Osteocyte (in vitro differentiated cells): ENCODE measurements at regions not wholly inside any gene's neighbourhood (a gene's known extent, or its start where the extent isn't known, plus 50 kb on each side); places are given as distances from the start of the nearest gene placed in this dataset.
"Not testable (repeated sequence)": the region's sequence is repeated elsewhere in the genome, so short reads cannot be mapped to it uniquely, and the experiment has no call there.

Source experiments
- DNase-seq: peaks from one replicate; pipeline ENCODE4 v3.0.0; 2021; ENCODE audit warnings: mixed read lengths; ENCODE audit not compliant: unreplicated experiment; ENCODE audit errors: extremely low spot score
- H3K27ac Mint-ChIP-seq: one replicate; pipeline ENCODE4 v1.8.0; 2021; ENCODE audit warnings: mild to moderate bottlenecking, mixed read lengths; ENCODE audit not compliant: unreplicated experiment
- H3K27me3 Mint-ChIP-seq: one replicate; pipeline ENCODE4 v1.8.0; 2021; ENCODE audit warnings: mixed read lengths; ENCODE audit not compliant: unreplicated experiment
- H3K36me3 Mint-ChIP-seq: one replicate; pipeline ENCODE4 v1.8.0; 2021; ENCODE audit warnings: mixed read lengths; ENCODE audit not compliant: unreplicated experiment
- H3K4me1 Mint-ChIP-seq: one replicate; pipeline ENCODE4 v1.8.0; 2021; ENCODE audit warnings: mixed read lengths; ENCODE audit not compliant: unreplicated experiment
- H3K4me3 Mint-ChIP-seq: one replicate; pipeline ENCODE4 v1.8.0; 2021; ENCODE audit warnings: mild to moderate bottlenecking, moderate library complexity, mixed read lengths; ENCODE audit not compliant: unreplicated experiment
- H3K9me3 Mint-ChIP-seq: one replicate; pipeline ENCODE4 v1.8.0; 2021; ENCODE audit warnings: mixed read lengths; ENCODE audit not compliant: unreplicated experiment
- CTCF ChIP-seq: fragments of 200-600 bp; sonication (generic); IDR thresholded peaks from 2 replicates; pipeline ENCODE4 v1.5.0; 2021; ENCODE audit warnings: antibody characterized with exemption, mild to moderate bottlenecking, moderate library complexity

GRCh38 chr14:96717116-96717515 lies 80.1 kb upstream of the VRK1 start:
- no peak overlapping the region for H3K27ac Mint-ChIP-seq
- no peaks in the 10 kb centered on the region for H3K9me3 Mint-ChIP-seq
- peaks cover 2% of the 10 kb centered on the region for H3K27me3 Mint-ChIP-seq
- H3K4me3 Mint-ChIP-seq: no peak overlapping the region
- H3K36me3 Mint-ChIP-seq: no peaks in the 10 kb centered on the region
- no peaks in the 10 kb centered on the region for H3K4me1 Mint-ChIP-seq
- TF ChIP-seq CTCF: no peak
- no peak for DNase-seq

- no peaks in the 10 kb centered on the region for H3K36me3 Mint-ChIP-seq
- no peaks in the 10 kb centered on the region for H3K4me1 Mint-ChIP-seq
- TF ChIP-seq CTCF: no peak
- no peak overlapping the region for H3K4me3 Mint-ChIP-seq
- H3K9me3 Mint-ChIP-seq: no peaks in the 10 kb centered on the region
- peaks cover 2% of the 10 kb centered on the region for H3K27me3 Mint-ChIP-seq
- H3K27ac Mint-ChIP-seq: no peak overlapping the region
- DNase-seq: no peak
Measured at GRCh38 chr14:96718407-96718806, 78.8 kb upstream of the VRK1 start.

- H3K36me3 Mint-ChIP-seq, H3K27me3 Mint-ChIP-seq, DNase-seq, H3K27ac Mint-ChIP-seq, H3K4me3 Mint-ChIP-seq, H3K4me1 Mint-ChIP-seq, H3K9me3 Mint-ChIP-seq: not testable (repeated sequence)
Measured at GRCh38 chr14:96720702-96721101, 76.5 kb upstream of the VRK1 start.

GRCh38 chr14:96722736-96723135 lies 74.4 kb upstream of the VRK1 start:
- H3K27ac Mint-ChIP-seq: no peak overlapping the region
- H3K36me3 Mint-ChIP-seq: no peaks in the 10 kb centered on the region

GRCh38 chr14:96723946-96724345 lies 73.2 kb upstream of the VRK1 start:
- no peak for TF ChIP-seq CTCF
- H3K27me3 Mint-ChIP-seq: no peaks in the 10 kb centered on the region
- H3K9me3 Mint-ChIP-seq: no peaks in the 10 kb centered on the region
- no peak overlapping the region for H3K4me3 Mint-ChIP-seq
- no peaks in the 10 kb centered on the region for H3K4me1 Mint-ChIP-seq
- no peak overlapping the region for H3K27ac Mint-ChIP-seq
- no peak for DNase-seq
- no peaks in the 10 kb centered on the region for H3K36me3 Mint-ChIP-seq

More at GRCh38 chr14:96722736-96723135, 74.4 kb upstream of the VRK1 start:
- no peaks in the 10 kb centered on the region for H3K9me3 Mint-ChIP-seq
- no peaks in the 10 kb centered on the region for H3K27me3 Mint-ChIP-seq
- H3K4me3 Mint-ChIP-seq: no peak overlapping the region
- H3K4me1 Mint-ChIP-seq: no peaks in the 10 kb centered on the region
- no peak for TF ChIP-seq CTCF
- no peak for DNase-seq

- DNase-seq: no peak
- no peaks in the 10 kb centered on the region for H3K27me3 Mint-ChIP-seq
- no peaks in the 10 kb centered on the region for H3K36me3 Mint-ChIP-seq
- TF ChIP-seq CTCF: no peak
- no peak overlapping the region for H3K4me3 Mint-ChIP-seq
- no peak overlapping the region for H3K27ac Mint-ChIP-seq
- H3K4me1 Mint-ChIP-seq: no peaks in the 10 kb centered on the region
- H3K9me3 Mint-ChIP-seq: no peaks in the 10 kb centered on the region
Measured at GRCh38 chr14:96725232-96725631, 72.0 kb upstream of the VRK1 start.
